Sigmoid colon (tissue), 4 donors: ENCODE measurements at regions not wholly inside any gene's neighbourhood (a gene's known extent, or its start where the extent isn't known, plus 50 kb on each side); places are given as distances from the start of the nearest gene placed in this dataset.

Source experiments
- EP300 ChIP-seq, 4 donors: sonication (generic); formaldehyde crosslinking; IDR thresholded peaks; one replicate each; pipeline ENCODE4 v1.6.1; 2017; ENCODE audit warnings: antibody characterized with exemption in 4 of 4
- POLR2A ChIP-seq, 2 donors: fragments of 450-650 bp; IDR thresholded peaks; one replicate each; pipeline ENCODE4 v1.6.1; 2016; ENCODE audit warnings: antibody characterized with exemption in 2 of 2, mild to moderate bottlenecking in 2 of 2, moderate library complexity in 2 of 2
- TF ChIP-seq, protein P1 (sequence below), 4 experiments: fragments of 450-650 bp in 3 of 4; fragments of 200-600 bp in 1 of 4; IDR thresholded peaks; one replicate each; pipeline ENCODE4 v1.5.1; 2016 to 2019; ENCODE audit warnings: antibody characterized with exemption in 4 of 4, mild to moderate bottlenecking in 3 of 4, moderate library complexity in 2 of 4

- TF ChIP-seq EP300 (IDR thresholded peaks at IDR 0.05) (no peak), POLR2A (IDR thresholded peaks at IDR 0.05) (no peak)
- TF ChIP-seq, protein P1, sequence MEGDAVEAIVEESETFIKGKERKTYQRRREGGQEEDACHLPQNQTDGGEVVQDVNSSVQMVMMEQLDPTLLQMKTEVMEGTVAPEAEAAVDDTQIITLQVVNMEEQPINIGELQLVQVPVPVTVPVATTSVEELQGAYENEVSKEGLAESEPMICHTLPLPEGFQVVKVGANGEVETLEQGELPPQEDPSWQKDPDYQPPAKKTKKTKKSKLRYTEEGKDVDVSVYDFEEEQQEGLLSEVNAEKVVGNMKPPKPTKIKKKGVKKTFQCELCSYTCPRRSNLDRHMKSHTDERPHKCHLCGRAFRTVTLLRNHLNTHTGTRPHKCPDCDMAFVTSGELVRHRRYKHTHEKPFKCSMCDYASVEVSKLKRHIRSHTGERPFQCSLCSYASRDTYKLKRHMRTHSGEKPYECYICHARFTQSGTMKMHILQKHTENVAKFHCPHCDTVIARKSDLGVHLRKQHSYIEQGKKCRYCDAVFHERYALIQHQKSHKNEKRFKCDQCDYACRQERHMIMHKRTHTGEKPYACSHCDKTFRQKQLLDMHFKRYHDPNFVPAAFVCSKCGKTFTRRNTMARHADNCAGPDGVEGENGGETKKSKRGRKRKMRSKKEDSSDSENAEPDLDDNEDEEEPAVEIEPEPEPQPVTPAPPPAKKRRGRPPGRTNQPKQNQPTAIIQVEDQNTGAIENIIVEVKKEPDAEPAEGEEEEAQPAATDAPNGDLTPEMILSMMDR (IDR thresholded peaks at IDR 0.05), result no peak
These were observed 86.8 kb upstream of the CDH6 start for GRCh38 chr5:31106691-31107090.
